ENCODE measurements at regions not wholly inside any gene's neighbourhood (a gene's known extent, or its start where the extent isn't known, plus 50 kb on each side); places are given as distances from the start of the nearest gene placed in this dataset.

DNA sequence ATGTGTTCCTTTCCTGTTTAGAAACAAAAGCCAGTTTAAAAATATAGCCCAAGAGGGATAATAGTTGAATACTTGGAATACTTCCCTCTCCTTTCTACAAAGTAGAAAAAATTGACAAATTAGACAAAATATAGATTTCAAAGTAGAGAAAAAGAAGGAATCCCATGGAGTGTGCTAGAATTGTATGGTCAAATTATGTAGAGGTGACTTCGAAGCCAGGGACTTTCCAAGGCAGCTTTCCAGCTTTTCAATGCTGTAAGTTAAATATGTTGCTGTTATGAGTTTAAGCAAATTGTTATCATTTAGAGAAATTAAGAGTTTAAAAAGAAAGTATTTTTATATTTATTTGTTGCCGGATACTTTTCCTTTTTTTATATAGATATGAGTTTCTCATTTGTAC, 415.5 kb upstream of the OPRM1 start:
- TF ChIP-seq, protein P1, sequence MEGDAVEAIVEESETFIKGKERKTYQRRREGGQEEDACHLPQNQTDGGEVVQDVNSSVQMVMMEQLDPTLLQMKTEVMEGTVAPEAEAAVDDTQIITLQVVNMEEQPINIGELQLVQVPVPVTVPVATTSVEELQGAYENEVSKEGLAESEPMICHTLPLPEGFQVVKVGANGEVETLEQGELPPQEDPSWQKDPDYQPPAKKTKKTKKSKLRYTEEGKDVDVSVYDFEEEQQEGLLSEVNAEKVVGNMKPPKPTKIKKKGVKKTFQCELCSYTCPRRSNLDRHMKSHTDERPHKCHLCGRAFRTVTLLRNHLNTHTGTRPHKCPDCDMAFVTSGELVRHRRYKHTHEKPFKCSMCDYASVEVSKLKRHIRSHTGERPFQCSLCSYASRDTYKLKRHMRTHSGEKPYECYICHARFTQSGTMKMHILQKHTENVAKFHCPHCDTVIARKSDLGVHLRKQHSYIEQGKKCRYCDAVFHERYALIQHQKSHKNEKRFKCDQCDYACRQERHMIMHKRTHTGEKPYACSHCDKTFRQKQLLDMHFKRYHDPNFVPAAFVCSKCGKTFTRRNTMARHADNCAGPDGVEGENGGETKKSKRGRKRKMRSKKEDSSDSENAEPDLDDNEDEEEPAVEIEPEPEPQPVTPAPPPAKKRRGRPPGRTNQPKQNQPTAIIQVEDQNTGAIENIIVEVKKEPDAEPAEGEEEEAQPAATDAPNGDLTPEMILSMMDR (IDR thresholded peaks at IDR 0.05; ENCODE audit: low read depth, low read length): no peak
- Histone ChIP-seq H3K9me3 (ENCODE audit: low read depth) (no peaks in the 10 kb centered on the region), H3K27me3 (no peaks in the 10 kb centered on the region), H3K27ac (no peak overlapping the region), H3K4me1 (ENCODE audit: low read depth) (peaks cover 21% of the 10 kb centered on the region), H3K4me3 (no peak overlapping the region), H3K36me3 (no peaks in the 10 kb centered on the region)
- DNase-seq (ENCODE audit: low read depth in 1 of 2, low spot score in 1 of 2): no peak

- Histone ChIP-seq H3K4me1 (ENCODE audit: low read depth) (peaks cover 31% of the 10 kb centered on the region), H3K36me3 (no peaks in the 10 kb centered on the region), H3K9me3 (ENCODE audit: low read depth) (no peaks in the 10 kb centered on the region), H3K27me3 (no peaks in the 10 kb centered on the region), H3K4me3 (no peak overlapping the region), H3K27ac (no peak overlapping the region)
- DNase-seq (ENCODE audit: low read depth in 1 of 2, low spot score in 1 of 2): no peak
- TF ChIP-seq, protein P1 (IDR thresholded peaks at IDR 0.05; ENCODE audit: low read depth, low read length): no peak
Measured at GRCh38 chr6:153621491-153621890, 417.5 kb upstream of the OPRM1 start.

- TF ChIP-seq, protein P1 (IDR thresholded peaks at IDR 0.05; ENCODE audit: low read depth, low read length): no peak
- Histone ChIP-seq H3K4me1 (ENCODE audit: low read depth) (peaks cover 31% of the 10 kb centered on the region), H3K4me3 (no peak overlapping the region), H3K9me3 (ENCODE audit: low read depth) (no peaks in the 10 kb centered on the region), H3K27me3 (no peaks in the 10 kb centered on the region), H3K36me3 (no peaks in the 10 kb centered on the region), H3K27ac (no peak overlapping the region)
- DNase-seq (ENCODE audit: low read depth in 1 of 2, low spot score in 1 of 2): no peak
Measured at GRCh38 chr6:153621070-153621469, 418.0 kb upstream of the OPRM1 start.

DNA sequence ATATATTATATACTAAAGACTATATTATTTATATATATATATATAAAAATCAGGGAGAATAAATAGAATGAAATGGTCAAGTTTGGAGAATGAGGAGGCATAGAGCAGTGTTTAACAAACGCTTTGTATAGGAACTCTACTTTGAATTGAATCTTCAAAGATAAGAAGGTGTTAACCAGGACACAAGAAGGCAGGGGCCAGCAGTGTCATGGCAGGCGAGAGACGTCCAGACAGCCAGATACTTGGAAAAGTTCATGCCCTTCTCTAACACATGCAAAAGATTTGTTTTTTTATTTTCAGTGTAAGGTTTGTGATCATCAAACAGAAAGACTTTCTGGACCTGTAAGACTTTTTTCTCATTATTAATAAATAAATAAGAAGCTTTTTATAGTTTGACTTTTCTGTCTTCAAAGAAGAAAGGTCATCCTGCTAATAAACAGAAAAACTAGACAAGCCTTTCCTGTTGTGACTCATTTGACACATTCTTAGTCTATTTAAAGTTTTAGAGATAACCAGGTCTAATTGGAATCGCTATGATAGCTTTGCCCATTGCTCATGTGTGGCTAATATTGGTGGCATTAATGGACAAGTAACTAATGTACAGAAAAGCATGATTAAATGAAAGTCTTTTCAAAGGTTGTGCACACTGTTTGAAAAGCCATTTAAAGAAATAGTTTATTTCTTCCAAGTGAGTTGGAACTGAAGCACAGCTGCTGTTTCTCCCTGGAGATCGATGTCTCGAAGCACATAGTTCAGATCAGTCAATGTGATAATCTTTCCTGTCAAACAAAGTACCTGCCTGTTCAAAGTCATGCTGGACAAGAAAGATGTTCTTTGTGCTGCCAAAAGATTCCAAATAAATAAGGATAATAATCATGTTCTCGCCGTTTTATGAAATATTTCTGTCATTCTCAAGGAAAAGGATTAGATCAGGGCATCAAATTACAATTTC, 420.4 kb upstream of the OPRM1 start:
- Histone ChIP-seq H3K4me1 (ENCODE audit: low read depth) (peaks cover 21% of the 10 kb centered on the region), H3K4me3 (no peak overlapping the region), H3K36me3 (no peaks in the 10 kb centered on the region), H3K9me3 (ENCODE audit: low read depth) (no peaks in the 10 kb centered on the region), H3K27ac (peak overlapping the region; percentile 48), H3K27me3 (no peaks in the 10 kb centered on the region)
- TF ChIP-seq, protein P1 (IDR thresholded peaks at IDR 0.05; ENCODE audit: low read depth, low read length): no peak
- peak in 1 of 2 donors; percentile 41 for DNase-seq (ENCODE audit: low read depth in 1 of 2, low spot score in 1 of 2)

DNA sequence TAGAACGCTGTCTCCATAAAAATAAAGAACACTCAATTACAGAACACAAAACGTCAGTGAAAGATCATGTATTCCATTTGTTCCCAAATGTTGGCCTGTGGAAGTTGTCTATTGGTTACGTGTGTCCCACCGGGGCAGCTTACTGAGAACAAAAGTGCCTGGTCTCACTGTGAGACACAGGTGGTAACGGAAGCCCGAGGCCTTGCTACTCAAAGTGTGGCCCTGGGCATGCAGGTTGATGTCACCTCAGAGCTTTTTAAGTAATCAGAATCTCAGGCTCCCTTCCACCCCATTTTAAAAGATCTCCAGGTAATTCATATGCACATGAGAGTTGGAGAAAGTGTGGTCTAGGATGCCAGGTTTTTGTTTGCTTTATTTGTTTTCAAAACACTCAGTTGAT, 422.5 kb upstream of the OPRM1 start:
- H3K4me3 ChIP-seq: no peak overlapping the region
- H3K36me3 ChIP-seq: no peaks in the 10 kb centered on the region
- no peak overlapping the region for H3K27ac ChIP-seq
- TF ChIP-seq, protein P1 (IDR thresholded peaks at IDR 0.05; ENCODE audit: low read depth, low read length): no peak
- H3K27me3 ChIP-seq: no peaks in the 10 kb centered on the region
- DNase-seq (ENCODE audit: low read depth in 1 of 2, low spot score in 1 of 2): no peak
- H3K4me1 ChIP-seq (ENCODE audit: low read depth): peaks cover 21% of the 10 kb centered on the region
- H3K9me3 ChIP-seq (ENCODE audit: low read depth): no peaks in the 10 kb centered on the region
